NB4 (cell line): ENCODE measurements at regions not wholly inside any gene's neighbourhood (a gene's known extent, or its start where the extent isn't known, plus 50 kb on each side); places are given as distances from the start of the nearest gene placed in this dataset.

Experiments
- DNase-seq: peaks from one replicate; pipeline ENCODE4 v3.0.0; 2010; ENCODE audit warnings: low read depth
- H3K4me3 ChIP-seq: one replicate; pipeline ENCODE4 v1.5.1; 2011; ENCODE audit warnings: mild to moderate bottlenecking, low read depth, low read length, moderate library complexity
- CTCF ChIP-seq: IDR thresholded peaks from one replicate; pipeline ENCODE4 v1.5.1; 2012; ENCODE audit warnings: low read depth, low read length
- MAX ChIP-seq: IDR thresholded peaks from 2 replicates; pipeline ENCODE4 v1.6.1; 2011; ENCODE audit warnings: low read depth, low read length
- MYC ChIP-seq: IDR thresholded peaks from 2 replicates; pipeline ENCODE4 v1.6.1; 2011; ENCODE audit warnings: low read depth, low read length
- POLR2A ChIP-seq: IDR thresholded peaks from 2 replicates; pipeline ENCODE4 v1.6.1; 2011; ENCODE audit warnings: mild to moderate bottlenecking; ENCODE audit not compliant: insufficient read length; ENCODE audit errors: extremely low read depth

GRCh38 chr5:124639095-124639665 lies 107.3 kb downstream of the ZNF608 start:
- no peak for TF ChIP-seq POLR2A
- no peak for TF ChIP-seq MAX
- TF ChIP-seq CTCF = no peak
- TF ChIP-seq MYC = no peak
- H3K4me3 ChIP-seq = no peak overlapping the region
- DNase-seq = no peak

GRCh38 chr5:124637011-124637410 lies 109.4 kb downstream of the ZNF608 start:
- TF ChIP-seq POLR2A (no peak), MYC (no peak), CTCF (no peak), MAX (no peak)
- DNase-seq = no peak
- H3K4me3 ChIP-seq = no peak overlapping the region

- no peak for DNase-seq
- no peak for TF ChIP-seq POLR2A
- TF ChIP-seq CTCF = no peak
- TF ChIP-seq MAX = no peak
- TF ChIP-seq MYC = no peak
- H3K4me3 ChIP-seq = no peak overlapping the region
Measured at GRCh38 chr5:124634741-124635323, 111.6 kb downstream of the ZNF608 start.

- TF ChIP-seq POLR2A = no peak
- no peak for TF ChIP-seq MYC
- no peak for TF ChIP-seq MAX
- TF ChIP-seq CTCF = no peak
- DNase-seq = no peak
- H3K4me3 ChIP-seq = no peak overlapping the region
Measured at GRCh38 chr5:124634228-124634739, 112.2 kb downstream of the ZNF608 start.

GRCh38 chr5:124633209-124633608 lies 113.2 kb downstream of the ZNF608 start:
- DNase-seq = no peak
- no peak overlapping the region for H3K4me3 ChIP-seq

More at GRCh38 chr5:124633209-124633608, 113.2 kb downstream of the ZNF608 start:
- TF ChIP-seq MAX (no peak), CTCF (no peak), MYC (no peak), POLR2A (no peak)
